Astrocyte (in vitro differentiated cells and primary cell): ENCODE measurements at regions not wholly inside any gene's neighbourhood (a gene's known extent, or its start where the extent isn't known, plus 50 kb on each side); places are given as distances from the start of the nearest gene placed in this dataset.

Experiments
- CTCF ChIP-seq: IDR thresholded peaks from 2 replicates; pipeline ENCODE4 v1.5.1; 2011; ENCODE audit warnings: low read depth, mild to moderate bottlenecking, inconsistent platforms, low read length, moderate library complexity; ENCODE audit not compliant: insufficient read depth
- EZH2 ChIP-seq: IDR thresholded peaks from 2 replicates; pipeline ENCODE4 v1.6.1; 2012; ENCODE audit warnings: mild to moderate bottlenecking, low read length, inconsistent platforms; ENCODE audit not compliant: insufficient read depth

- TF ChIP-seq CTCF = no peak
- TF ChIP-seq EZH2 = no peak
Observed at GRCh38 chr4:57498251-57498650, 388.1 kb upstream of the IGFBP7 start.
